VCaP (cell line): ENCODE measurements at regions not wholly inside any gene's neighbourhood (a gene's known extent, or its start where the extent isn't known, plus 50 kb on each side); places are given as distances from the start of the nearest gene placed in this dataset.
A peak's percentile ranks its signal among the peaks of the same experiment; 100 is the strongest.

ENCODE experiments used
- H3K27ac ChIP-seq: fragments of 450-650 bp; 2 replicates; pipeline ENCODE4 v1.5.1; 2017
- TF ChIP-seq, protein P1 (sequence below): fragments of 450-650 bp; conservative IDR thresholded peaks from 2 replicates; pipeline ENCODE4 v1.5.1; 2017; ENCODE audit warnings: mild to moderate bottlenecking, moderate library complexity

GRCh38 chr11:134008634-134009071 is 51.9 kb upstream of the IGSF9B start:
- H3K27ac ChIP-seq = peak overlapping the region; percentile 64
- TF ChIP-seq, protein P1, sequence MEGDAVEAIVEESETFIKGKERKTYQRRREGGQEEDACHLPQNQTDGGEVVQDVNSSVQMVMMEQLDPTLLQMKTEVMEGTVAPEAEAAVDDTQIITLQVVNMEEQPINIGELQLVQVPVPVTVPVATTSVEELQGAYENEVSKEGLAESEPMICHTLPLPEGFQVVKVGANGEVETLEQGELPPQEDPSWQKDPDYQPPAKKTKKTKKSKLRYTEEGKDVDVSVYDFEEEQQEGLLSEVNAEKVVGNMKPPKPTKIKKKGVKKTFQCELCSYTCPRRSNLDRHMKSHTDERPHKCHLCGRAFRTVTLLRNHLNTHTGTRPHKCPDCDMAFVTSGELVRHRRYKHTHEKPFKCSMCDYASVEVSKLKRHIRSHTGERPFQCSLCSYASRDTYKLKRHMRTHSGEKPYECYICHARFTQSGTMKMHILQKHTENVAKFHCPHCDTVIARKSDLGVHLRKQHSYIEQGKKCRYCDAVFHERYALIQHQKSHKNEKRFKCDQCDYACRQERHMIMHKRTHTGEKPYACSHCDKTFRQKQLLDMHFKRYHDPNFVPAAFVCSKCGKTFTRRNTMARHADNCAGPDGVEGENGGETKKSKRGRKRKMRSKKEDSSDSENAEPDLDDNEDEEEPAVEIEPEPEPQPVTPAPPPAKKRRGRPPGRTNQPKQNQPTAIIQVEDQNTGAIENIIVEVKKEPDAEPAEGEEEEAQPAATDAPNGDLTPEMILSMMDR = no peak

GRCh38 chr11:134013518-134013917 is 55.4 kb upstream of the JAM3 start:
- TF ChIP-seq, protein P1 = no peak
- no peak overlapping the region for H3K27ac ChIP-seq

- H3K27ac ChIP-seq = no peak overlapping the region
- TF ChIP-seq, protein P1 = no peak
Observed at GRCh38 chr11:134014511-134014910, 54.4 kb upstream of the JAM3 start.

- TF ChIP-seq, protein P1 = no peak
- no peak overlapping the region for H3K27ac ChIP-seq
Observed at GRCh38 chr11:134015556-134015955, 53.3 kb upstream of the JAM3 start.

DNA sequence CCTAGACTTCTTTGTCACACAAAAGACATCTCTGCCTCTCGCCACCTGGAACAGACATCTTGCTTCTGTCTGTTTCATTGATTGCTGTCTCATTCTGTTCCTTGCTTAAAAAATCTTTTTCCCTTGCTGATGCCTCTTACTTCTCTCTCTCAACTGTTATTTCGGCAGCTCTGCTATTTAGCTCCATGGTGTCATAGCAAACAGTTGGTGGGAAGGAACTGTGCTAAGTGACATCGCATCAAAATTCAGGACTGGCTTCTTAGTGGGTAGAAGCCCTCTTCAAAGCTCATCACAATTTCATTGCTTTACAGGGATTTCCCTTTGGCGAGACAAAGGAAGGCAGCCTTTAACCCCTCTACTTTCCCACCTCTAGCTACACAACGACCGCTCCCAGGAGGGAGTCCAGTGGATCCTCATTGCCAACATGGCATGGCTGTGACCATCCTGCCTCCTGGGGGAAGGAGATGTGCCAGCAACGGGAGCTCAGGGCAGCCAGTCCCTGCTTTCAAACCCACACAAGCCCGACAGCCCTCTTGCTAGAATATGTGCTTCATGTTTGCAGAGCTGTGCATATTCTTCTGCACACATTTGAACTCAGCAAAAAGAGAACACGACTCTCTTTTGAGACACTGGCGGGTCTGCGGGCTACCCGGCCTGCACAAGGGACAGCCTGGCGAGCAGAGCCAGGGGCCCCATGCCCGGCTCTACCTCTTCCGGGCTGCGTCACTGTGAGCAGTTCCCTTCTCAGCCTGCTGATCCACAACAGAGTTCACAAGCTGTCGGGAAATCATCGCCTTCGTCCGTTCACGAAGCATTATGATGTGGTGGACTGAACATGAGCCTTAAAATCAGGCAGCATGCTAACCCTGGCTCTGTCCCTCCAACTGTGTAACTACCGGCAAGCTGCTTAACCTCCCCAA is 51.1 kb upstream of the JAM3 start:
- no peak overlapping the region for H3K27ac ChIP-seq
- TF ChIP-seq, protein P1 = no peak
